Fibroblast of lung (primary cell): ENCODE measurements at regions not wholly inside any gene's neighbourhood (a gene's known extent, or its start where the extent isn't known, plus 50 kb on each side); places are given as distances from the start of the nearest gene placed in this dataset.

ENCODE experiments used
- CTCF ChIP-seq, 2 donors: IDR thresholded peaks in 1 of 2; conservative IDR thresholded peaks in 1 of 2; 1 replicate in 1 of 2; 2 replicates in 1 of 2; pipeline ENCODE4 v1.5.1; 2011 to 2012; ENCODE audit warnings: low read length in 2 of 2, control low read depth in 1 of 2, inconsistent platforms in 1 of 2, low read depth in 1 of 2, mild to moderate bottlenecking in 1 of 2
- EZH2 ChIP-seq: IDR thresholded peaks from 2 replicates; pipeline ENCODE4 v1.5.1; 2012; ENCODE audit warnings: low read length, control low read depth, mild to moderate bottlenecking; ENCODE audit errors: missing control alignments

GRCh38 chr11:130783323-130783722, 133.0 kb downstream of the SNX19 start:
- TF ChIP-seq EZH2 (no peak), CTCF (conservative IDR thresholded peaks at IDR 0.05 in 1 of 2, IDR thresholded peaks at IDR 0.05 in 1 of 2; ENCODE audit: low read depth in 1 of 2, low read length in 2 of 2) (no peak)
